B cell (primary cell): ENCODE measurements at regions not wholly inside any gene's neighbourhood (a gene's known extent, or its start where the extent isn't known, plus 50 kb on each side); places are given as distances from the start of the nearest gene placed in this dataset.

Experiments used
- ATAC-seq: fragments of 200-7000 bp; cut with Tn5 transposase; one replicate; pipeline ENCODE4 v1.10.0; 2021; ENCODE audit warnings: low read depth, mild to moderate bottlenecking, moderate number of reproducible peaks, moderate library complexity
- CTCF ChIA-PET: fragments of 350-600 bp; sonication (Branson Sonifier 250); formaldehyde crosslinking; loops from one replicate; lab custom pipeline; 2021; ENCODE audit warnings: antibody characterized with exemption, inconsistent platforms; lab: Charles Lee
- POLR2A ChIA-PET: fragments of 350-600 bp; sonication (Branson Sonifier 250); formaldehyde crosslinking; loops from one replicate; lab custom pipeline; 2021; ENCODE audit warnings: antibody characterized with exemption; lab: Charles Lee
- DNase-seq: peaks from one replicate; pipeline ENCODE4 v3.0.0; 2013
- H2AFZ ChIP-seq: 2 replicates; pipeline ENCODE4 v1.6.1; 2012; ENCODE audit warnings: mild to moderate bottlenecking, low read depth, low read length; ENCODE audit not compliant: insufficient read depth, poor library complexity, severe bottlenecking
- H3K27ac ChIP-seq, 2 donors: 1 replicate in 1 of 2; 2 replicates in 1 of 2; pipeline ENCODE4 v1.5.1; 2012 to 2013; ENCODE audit warnings: low read length in 2 of 2, mild to moderate bottlenecking in 2 of 2, moderate library complexity in 1 of 2
- H3K27me3 ChIP-seq, 4 experiments: fragments of 200-600 bp in 1 of 4; sonication (generic) in 1 of 4; replicated peaks in 1 of 4; 1 replicate in 2 of 4; 2 replicates in 2 of 4; pipeline versions ENCODE4 v1.6.1 to v1.7.0; 2013 to 2016; ENCODE audit warnings: low read length in 3 of 4, mild to moderate bottlenecking in 2 of 4, mixed read lengths in 1 of 4, moderate library complexity in 1 of 4; ENCODE audit not compliant: insufficient read depth in 4 of 4, control insufficient read depth in 3 of 4; ENCODE audit errors: control extremely low read depth in 1 of 4
- H3K36me3 ChIP-seq, 2 experiments: replicated peaks in 1 of 2; 1 replicate in 1 of 2; 2 replicates in 1 of 2; pipeline versions ENCODE4 v1.6.1 to v1.7.1; 2013; ENCODE audit warnings: low read length in 1 of 2; ENCODE audit not compliant: insufficient read depth in 2 of 2, control insufficient read depth in 1 of 2; ENCODE audit errors: control extremely low read depth in 1 of 2, extremely low read depth in 1 of 2
- H3K4me1 ChIP-seq, 2 donors: fragments of 200-600 bp in 1 of 2; sonication (generic) in 1 of 2; 1 replicate in 1 of 2; 2 replicates in 1 of 2; pipeline versions ENCODE4 v1.5.1 to v1.6.1; 2013 to 2017; ENCODE audit warnings: low read length in 2 of 2; ENCODE audit not compliant: control insufficient read depth in 2 of 2, insufficient read depth in 2 of 2
- H3K4me2 ChIP-seq: replicated peaks from 2 replicates; pipeline ENCODE3; 2012; ENCODE audit warnings: mild to moderate bottlenecking, low read depth, low read length; ENCODE audit not compliant: poor library complexity, severe bottlenecking
- H3K4me3 ChIP-seq, 5 experiments: fragments of 200-600 bp in 1 of 5; sonication (generic) in 1 of 5; 1 replicate in 3 of 5; 2 replicates in 2 of 5; pipeline versions ENCODE4 v1.5.1 to v1.7.0; 2011 to 2016; ENCODE audit warnings: low read length in 4 of 5, mild to moderate bottlenecking in 4 of 5, low read depth in 2 of 5, control low read depth in 1 of 5, moderate library complexity in 1 of 5; ENCODE audit not compliant: insufficient read depth in 1 of 5; ENCODE audit errors: control extremely low read depth in 1 of 5, extremely low read depth in 1 of 5
- H3K79me2 ChIP-seq: fragments of 200-600 bp; sonication (generic); one replicate; pipeline ENCODE4 v1.6.0; 2016; ENCODE audit warnings: low read length; ENCODE audit not compliant: control insufficient read depth, insufficient read depth
- H3K9ac ChIP-seq: fragments of 200-600 bp; sonication (generic); 2 replicates; pipeline ENCODE4 v1.6.1; 2017; ENCODE audit warnings: mild to moderate bottlenecking, low read length, moderate library complexity
- H3K9me3 ChIP-seq, 3 donors: one replicate each; pipeline versions ENCODE4 v1.6.1 to v1.7.1; 2013; ENCODE audit warnings: low read length in 2 of 3; ENCODE audit not compliant: control insufficient read depth in 2 of 3, insufficient read depth in 1 of 3; ENCODE audit errors: control extremely low read depth in 1 of 3
- H4K20me1 ChIP-seq: 2 replicates; pipeline ENCODE4 v1.6.0; 2012; ENCODE audit warnings: mild to moderate bottlenecking, low read length; ENCODE audit not compliant: insufficient read depth, control insufficient read depth, poor library complexity, severe bottlenecking
- H3K27ac Mint-ChIP-seq: one replicate; pipeline ENCODE4 v1.8.0; 2021; ENCODE audit warnings: mixed read lengths
- H3K27me3 Mint-ChIP-seq: one replicate; pipeline ENCODE4 v1.8.0; 2021; ENCODE audit warnings: mixed read lengths
- H3K4me1 Mint-ChIP-seq: one replicate; pipeline ENCODE4 v1.8.0; 2021; ENCODE audit warnings: mixed read lengths
- H3K4me3 Mint-ChIP-seq: one replicate; pipeline ENCODE4 v1.8.0; 2021; ENCODE audit warnings: mixed read lengths
- H3K9me3 Mint-ChIP-seq: one replicate; pipeline ENCODE4 v1.8.0; 2022; ENCODE audit warnings: mixed read lengths; ENCODE audit not compliant: insufficient read depth
- CTCF ChIP-seq: fragments of 200-600 bp; IDR thresholded peaks from one replicate; pipeline ENCODE4 v1.8.0; 2022; ENCODE audit warnings: antibody characterized with exemption, mild to moderate bottlenecking
- EZH2 ChIP-seq: IDR thresholded peaks from 2 replicates; pipeline ENCODE4 v1.6.1; 2012; ENCODE audit warnings: borderline replicate concordance, low read depth, mild to moderate bottlenecking, moderate library complexity, low read length; ENCODE audit not compliant: insufficient read depth, poor library complexity, severe bottlenecking
- WGBS: methylation state at CpG from one replicate; pipeline ENCODE4 v1.1.5; 2013; ENCODE audit warnings: missing lambda C conversion rate; ENCODE audit not compliant: insufficient coverage; 5-methylcytosine and 5-hydroxymethylcytosine counted together
- intact Hi-C: fragments of 100-400 bp; cut with micrococcal nuclease; formaldehyde crosslinking; loops from one replicate; pipeline ENCODE4 v1.10.0; 2022

- no peaks in the 10 kb centered on the region for H3K4me1 ChIP-seq
- no peak for DNase-seq
- CTCF ChIA-PET = no interaction called here
- ATAC-seq = no peak
- H3K9ac ChIP-seq = no peak overlapping the region
- H3K4me3 ChIP-seq = no peak overlapping the region
- POLR2A ChIA-PET = no interaction called here
- WGBS = no CpG with 5 or more reads among the region's 2 CpGs
- TF ChIP-seq CTCF (no peak), EZH2 (no peak)
- no peak overlapping the region for H3K4me2 ChIP-seq
- Mint-ChIP-seq H3K27ac (no peak overlapping the region), H3K27me3 (no peaks in the 10 kb centered on the region), H3K4me1 (no peaks in the 10 kb centered on the region), H3K4me3 (no peak overlapping the region), H3K9me3 (peaks cover 10% of the 10 kb centered on the region)
- intact Hi-C loops = no loop called here
- no peak overlapping the region for H3K27ac ChIP-seq
- peaks cover 0 to 13% (median 9%) of the 10 kb centered on the region in 3 donors for H3K9me3 ChIP-seq
- H2AFZ ChIP-seq = no peak overlapping the region
- no peaks in the 10 kb centered on the region for H4K20me1 ChIP-seq
- no peaks in the 10 kb centered on the region for H3K79me2 ChIP-seq
- H3K36me3 ChIP-seq = no peaks in the 10 kb centered on the region
- no peaks in the 10 kb centered on the region for H3K27me3 ChIP-seq
Observed at GRCh38 chr7:69042138-69042537, 556.1 kb upstream of the AUTS2 start.

GRCh38 chr7:69047151-69047754, 551.0 kb upstream of the AUTS2 start:
- H3K27ac Mint-ChIP-seq = no peak overlapping the region
- Histone ChIP-seq H3K9ac (no peak overlapping the region), H3K36me3 (no peaks in the 10 kb centered on the region), H3K27me3 (no peaks in the 10 kb centered on the region), H3K27ac (no peak overlapping the region), H3K9me3 (peaks cover 0 to 18% (median 10%) of the 10 kb centered on the region in 3 donors), H3K79me2 (no peaks in the 10 kb centered on the region), H4K20me1 (no peaks in the 10 kb centered on the region), H3K4me2 (no peak overlapping the region), H3K4me1 (no peaks in the 10 kb centered on the region), H3K4me3 (no peak overlapping the region), H2AFZ (no peak overlapping the region)
- POLR2A ChIA-PET = no interaction called here
- WGBS = 66% methylated on average over 4 of the region's 6 CpGs
- ATAC-seq = no peak
- TF ChIP-seq CTCF (no peak), EZH2 (no peak)
- no peak overlapping the region for H3K4me3 Mint-ChIP-seq
- no peak for DNase-seq
- H3K9me3 Mint-ChIP-seq = peaks cover 10% of the 10 kb centered on the region
- no peaks in the 10 kb centered on the region for H3K4me1 Mint-ChIP-seq
- CTCF ChIA-PET = no interaction called here
- no peaks in the 10 kb centered on the region for H3K27me3 Mint-ChIP-seq
- intact Hi-C loops = no loop called here
